Keratinocyte (primary cell): ENCODE measurements at regions not wholly inside any gene's neighbourhood (a gene's known extent, or its start where the extent isn't known, plus 50 kb on each side); places are given as distances from the start of the nearest gene placed in this dataset.

ENCODE experiments used
- DNase-seq: peaks from one replicate; pipeline ENCODE4 v3.0.0-alpha.2; 2011; ENCODE audit warnings: low read depth, missing footprints, low spot score
- FAIRE-seq: peaks from 2 replicates; lab custom pipeline; 2011; peaks lifted over from hg19 to GRCh38; lab: Jason Lieb, UNC
- H2AFZ ChIP-seq: 2 replicates; pipeline ENCODE4 v1.6.0; 2012; ENCODE audit warnings: low read length, control low read depth, inconsistent platforms; ENCODE audit not compliant: control insufficient read depth
- H3K27ac ChIP-seq: 2 replicates; pipeline ENCODE4 v1.5.1; 2011; ENCODE audit warnings: low read length; ENCODE audit not compliant: control insufficient read depth, insufficient read depth
- H3K27me3 ChIP-seq: 3 replicates; pipeline ENCODE4 v1.6.0; 2011; ENCODE audit warnings: low read length; ENCODE audit not compliant: control insufficient read depth, insufficient read depth; ENCODE audit errors: extremely low read depth
- H3K36me3 ChIP-seq, 2 experiments: 2 replicates in 1 of 2; 3 replicates in 1 of 2; pipeline ENCODE4 v1.5.1; 2011; ENCODE audit warnings: low read length in 2 of 2, mild to moderate bottlenecking in 1 of 2; ENCODE audit not compliant: control insufficient read depth in 2 of 2, insufficient read depth in 2 of 2; ENCODE audit errors: extremely low read depth in 1 of 2
- H3K4me1 ChIP-seq: 3 replicates; pipeline ENCODE4 v1.5.1; 2011; ENCODE audit warnings: low read length; ENCODE audit not compliant: control insufficient read depth, insufficient read depth; ENCODE audit errors: extremely low read depth
- H3K4me2 ChIP-seq: 3 replicates; pipeline ENCODE4 v1.6.0; 2011; ENCODE audit warnings: low read depth, low read length; ENCODE audit not compliant: control insufficient read depth, insufficient read depth; ENCODE audit errors: extremely low read depth
- H3K4me3 ChIP-seq, 3 experiments: fragments of 200-600 bp in 1 of 3; sonication (generic) in 1 of 3; 2 replicates in 2 of 3; 3 replicates in 1 of 3; pipeline ENCODE4 v1.5.1; 2011 to 2016; ENCODE audit warnings: low read length in 3 of 3, mild to moderate bottlenecking in 3 of 3, control low read depth in 2 of 3, inconsistent platforms in 1 of 3, low read depth in 1 of 3, mixed read lengths in 1 of 3, mixed run types in 1 of 3, moderate library complexity in 1 of 3; ENCODE audit not compliant: control insufficient read depth in 2 of 3, insufficient read depth in 2 of 3; ENCODE audit errors: extremely low read depth in 1 of 3
- H3K79me2 ChIP-seq: 2 replicates; pipeline ENCODE4 v1.6.0; 2012; ENCODE audit warnings: low read length; ENCODE audit not compliant: control insufficient read depth, insufficient read depth
- H3K9ac ChIP-seq: 3 replicates; pipeline ENCODE4 v1.6.0; 2011; ENCODE audit warnings: low read length; ENCODE audit not compliant: control insufficient read depth, insufficient read depth; ENCODE audit errors: extremely low read depth
- H3K9me1 ChIP-seq: 3 replicates; pipeline ENCODE4 v1.6.0; 2011; ENCODE audit warnings: low read length; ENCODE audit not compliant: control insufficient read depth, insufficient read depth; ENCODE audit errors: extremely low read depth
- H3K9me3 ChIP-seq: 2 replicates; pipeline ENCODE4 v1.5.1; 2012; ENCODE audit warnings: low read depth, low read length; ENCODE audit not compliant: control insufficient read depth
- H4K20me1 ChIP-seq: 3 replicates; pipeline ENCODE4 v1.6.0; 2011; ENCODE audit warnings: low read length; ENCODE audit not compliant: control insufficient read depth, insufficient read depth; ENCODE audit errors: extremely low read depth
- CTCF ChIP-seq, 3 experiments: IDR thresholded peaks in 1 of 3; conservative IDR thresholded peaks in 1 of 3; optimal IDR thresholded peaks in 1 of 3; 2 replicates in 2 of 3; 3 replicates in 1 of 3; pipeline versions ENCODE3 to v1.5.1; 2011; ENCODE audit warnings: low read length in 3 of 3, mild to moderate bottlenecking in 3 of 3, moderate library complexity in 2 of 3, control low read depth in 1 of 3, inconsistent platforms in 1 of 3; ENCODE audit not compliant: insufficient read depth in 2 of 3; ENCODE audit errors: extremely low read depth in 1 of 3
- EZH2 ChIP-seq: IDR thresholded peaks from one replicate; pipeline ENCODE4 v1.6.1; 2012; ENCODE audit warnings: inconsistent platforms, mild to moderate bottlenecking, low read length, moderate library complexity
- dilution Hi-C: fragments of 300-500 bp; cut with MboI; formaldehyde crosslinking; loops from one replicate; pipeline ENCODE4 v1.7.0; 2020; ENCODE audit warnings: low sequenced_read_pairs; ENCODE audit not compliant: extremely low pct_ligation_motif_present

- Histone ChIP-seq H3K79me2 (no peaks in the 10 kb centered on the region), H2AFZ (no peak overlapping the region), H3K4me2 (no peak overlapping the region), H3K36me3 (no peaks in the 10 kb centered on the region), H4K20me1 (no peaks in the 10 kb centered on the region), H3K9ac (no peak overlapping the region), H3K4me3 (no peak overlapping the region), H3K27me3 (no peaks in the 10 kb centered on the region), H3K27ac (no peak overlapping the region), H3K9me1 (no peaks in the 10 kb centered on the region), H3K4me1 (no peaks in the 10 kb centered on the region), H3K9me3 (no peaks in the 10 kb centered on the region)
- FAIRE-seq (no peak), DNase-seq (no peak)
- dilution Hi-C loops, result no loop called here
- TF ChIP-seq EZH2, result no peak
- no peak for TF ChIP-seq CTCF (optimal IDR thresholded peaks at IDR 0.05 in 1 of 3, IDR thresholded peaks at IDR 0.05 in 1 of 3, conservative IDR thresholded peaks at IDR 0.05 in 1 of 3; ENCODE audit: extremely low read depth in 1 of 3, insufficient read depth in 2 of 3, low read length in 3 of 3)
Measured at GRCh38 chr1:233509526-233509925, 104.4 kb upstream of the KCNK1 start.

- FAIRE-seq, result no peak
- TF ChIP-seq EZH2, result no peak
- no peak for TF ChIP-seq CTCF (optimal IDR thresholded peaks at IDR 0.05 in 1 of 3, IDR thresholded peaks at IDR 0.05 in 1 of 3, conservative IDR thresholded peaks at IDR 0.05 in 1 of 3; ENCODE audit: extremely low read depth in 1 of 3, insufficient read depth in 2 of 3, low read length in 3 of 3)
- no peaks in the 10 kb centered on the region for H3K79me2 ChIP-seq
- no peak overlapping the region for H2AFZ ChIP-seq
- DNase-seq, result no peak
- no peak overlapping the region for H3K4me3 ChIP-seq
- dilution Hi-C loops, result no loop called here
- H3K4me1 ChIP-seq, result no peaks in the 10 kb centered on the region
- H3K36me3 ChIP-seq, result no peaks in the 10 kb centered on the region
- H3K27me3 ChIP-seq, result no peaks in the 10 kb centered on the region
- no peak overlapping the region for H3K4me2 ChIP-seq
- no peaks in the 10 kb centered on the region for H3K9me1 ChIP-seq
- H3K27ac ChIP-seq, result no peak overlapping the region
- H4K20me1 ChIP-seq, result no peaks in the 10 kb centered on the region
- H3K9ac ChIP-seq, result no peak overlapping the region
- H3K9me3 ChIP-seq, result no peaks in the 10 kb centered on the region
Measured at GRCh38 chr1:233512538-233512937, 101.4 kb upstream of the KCNK1 start.
